Activated T-cell treated with anti-CD3 and anti-CD28 coated beads for 4 hours (primary cell): ENCODE measurements at regions not wholly inside any gene's neighbourhood (a gene's known extent, or its start where the extent isn't known, plus 50 kb on each side); places are given as distances from the start of the nearest gene placed in this dataset.

Experiments
- DNase-seq: peaks from one replicate; pipeline ENCODE4 v3.0.0-alpha.2; 2020

- no peak for DNase-seq
Measured at GRCh38 chr3:153680526-153680925, 440.7 kb upstream of the ARHGEF26 start.

GRCh38 chr3:153681057-153681456 lies 440.1 kb upstream of the ARHGEF26 start:
- DNase-seq = no peak

GRCh38 chr3:153688301-153689120 lies 432.7 kb upstream of the ARHGEF26 start:
- no peak for DNase-seq

GRCh38 chr3:153693207-153693606 lies 428.0 kb upstream of the ARHGEF26 start:
- DNase-seq = no peak

GRCh38 chr3:153702106-153702505 lies 419.1 kb upstream of the ARHGEF26 start:
- no peak for DNase-seq

DNA sequence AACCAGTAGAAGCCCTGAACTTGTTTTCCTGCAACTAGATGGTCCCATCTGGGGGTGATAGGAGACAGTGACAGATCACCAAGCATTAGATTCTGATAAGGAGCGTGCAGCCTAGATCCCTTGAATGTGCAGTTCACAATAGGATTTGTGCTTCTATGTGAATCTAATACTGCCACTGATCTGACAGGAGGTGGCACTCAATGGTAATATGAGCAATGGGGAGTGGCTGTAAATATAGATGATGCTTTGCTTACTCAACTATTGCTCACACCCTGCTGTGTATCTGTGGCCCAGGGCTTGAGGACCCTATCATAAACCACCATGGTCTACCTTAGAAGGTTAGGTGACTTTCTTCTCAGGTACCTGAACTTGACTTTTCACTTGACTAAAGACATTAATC lies 417.1 kb upstream of the ARHGEF26 start:
- no peak for DNase-seq

- DNase-seq = no peak
Measured at GRCh38 chr3:153706706-153707105, 414.5 kb upstream of the ARHGEF26 start.

GRCh38 chr3:153714016-153714415 lies 407.2 kb upstream of the ARHGEF26 start:
- DNase-seq = no peak

DNA sequence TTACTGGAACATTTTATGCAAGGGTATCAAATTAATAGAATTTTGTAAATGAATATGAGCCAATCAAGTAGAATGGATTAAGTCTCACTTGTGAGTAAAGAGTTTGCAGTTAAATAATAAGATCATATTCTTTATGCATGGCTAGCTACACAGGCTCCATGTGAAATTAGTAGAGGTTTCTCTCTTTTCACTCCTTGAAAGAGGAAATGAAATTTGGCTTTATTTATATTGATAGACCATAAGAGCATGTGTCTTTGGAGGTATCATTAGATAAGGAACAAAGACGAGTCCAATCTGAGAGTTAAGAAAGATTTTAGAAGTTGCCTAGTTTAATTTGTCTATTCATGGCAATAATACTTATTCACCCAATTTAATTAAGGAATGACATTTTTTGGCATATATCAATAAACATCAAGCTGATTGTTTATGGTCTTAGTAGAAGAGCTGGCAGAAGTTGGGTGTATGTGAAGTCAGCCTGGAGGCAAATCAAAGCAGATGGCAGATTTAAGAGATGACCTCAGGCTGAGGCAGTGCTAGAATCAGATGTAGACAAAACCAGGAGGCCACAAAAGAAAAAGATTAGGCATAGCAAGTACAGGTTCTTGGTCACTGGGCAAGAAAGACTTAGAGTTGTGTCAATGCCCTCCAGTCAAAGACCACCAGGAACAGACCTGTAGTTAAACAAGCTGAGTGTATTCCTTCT lies 406.5 kb upstream of the ARHGEF26 start:
- DNase-seq = no peak

DNA sequence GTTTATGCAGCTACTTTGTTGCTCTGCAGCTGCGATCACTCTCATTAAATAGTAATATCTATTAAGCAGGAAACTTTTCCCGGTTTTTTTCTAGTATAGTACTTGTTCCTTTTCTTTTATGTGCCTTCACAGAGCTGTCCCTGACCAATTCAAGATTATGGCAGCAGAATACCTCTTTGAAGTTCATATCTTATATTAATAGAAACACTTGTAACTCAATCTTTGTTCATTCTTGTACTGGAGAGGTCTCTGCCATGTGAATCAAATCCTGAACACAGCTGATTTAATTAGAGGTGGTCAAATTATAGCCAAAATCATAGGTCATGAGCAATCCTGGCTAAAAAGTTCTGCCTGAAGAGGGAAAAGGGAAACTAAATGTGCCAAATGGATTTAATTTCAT lies 399.0 kb upstream of the ARHGEF26 start:
- no peak for DNase-seq

DNA sequence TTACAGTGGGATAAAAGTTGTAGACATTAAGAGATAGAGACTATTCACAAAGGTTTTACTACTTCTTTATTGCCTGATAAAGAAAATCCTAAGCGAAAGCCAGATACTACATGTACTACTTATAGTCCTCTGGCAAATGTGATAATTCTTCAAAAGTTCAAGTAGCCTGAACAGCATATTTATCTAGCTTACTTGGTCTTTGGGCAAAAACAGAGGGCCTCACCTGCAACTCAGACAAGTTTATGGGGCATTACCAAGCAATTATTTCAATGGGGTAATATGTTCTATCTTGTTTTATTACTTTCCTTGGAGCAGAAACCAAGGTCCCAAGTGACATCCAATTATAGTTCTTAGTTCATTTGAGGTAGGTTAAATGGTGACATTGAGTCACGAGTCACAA lies 390.1 kb upstream of the ARHGEF26 start:
- no peak for DNase-seq

- no peak for DNase-seq
Measured at GRCh38 chr3:153734777-153735551, 386.2 kb upstream of the ARHGEF26 start.

DNA sequence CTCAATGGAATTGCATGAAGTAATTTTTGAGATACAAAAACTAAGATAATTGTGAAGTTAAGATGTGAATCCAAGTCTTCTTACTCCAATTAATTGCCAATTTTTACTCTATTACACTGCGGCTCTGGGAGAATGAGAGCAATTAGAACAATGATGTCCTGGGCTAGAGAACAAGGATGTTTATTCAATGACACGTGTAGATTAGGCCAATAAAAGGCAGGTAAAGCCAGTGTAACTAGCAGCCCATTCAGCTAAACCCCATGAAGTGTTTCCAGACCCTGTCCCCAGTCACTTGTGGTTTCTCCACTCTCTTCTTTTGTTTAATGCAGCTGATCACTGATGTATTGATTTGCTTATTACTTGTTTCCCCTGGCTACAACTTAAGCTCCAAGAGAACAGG lies 381.1 kb upstream of the ARHGEF26 start:
- DNase-seq = no peak

DNA sequence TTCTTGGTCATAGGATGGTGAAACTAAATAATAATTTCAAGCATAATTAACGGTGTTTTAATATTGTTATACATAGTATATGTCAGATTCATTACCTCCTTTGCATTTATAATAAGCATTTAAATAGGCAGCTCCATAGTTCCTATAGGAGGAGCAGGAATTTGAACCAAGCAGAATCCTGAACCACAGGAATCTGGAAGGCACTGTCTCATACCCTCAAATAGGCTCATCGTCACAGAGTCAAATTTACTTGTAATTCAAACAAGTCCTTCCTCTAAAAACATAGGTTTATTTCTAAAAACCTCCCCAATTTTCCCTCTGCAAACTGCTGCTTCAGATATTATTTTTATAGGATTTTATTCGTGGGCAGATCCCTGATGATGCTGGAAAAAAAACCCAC lies 376.3 kb upstream of the ARHGEF26 start:
- no peak for DNase-seq

- DNase-seq = no peak
Measured at GRCh38 chr3:153746211-153746610, 375.0 kb upstream of the ARHGEF26 start.

DNA sequence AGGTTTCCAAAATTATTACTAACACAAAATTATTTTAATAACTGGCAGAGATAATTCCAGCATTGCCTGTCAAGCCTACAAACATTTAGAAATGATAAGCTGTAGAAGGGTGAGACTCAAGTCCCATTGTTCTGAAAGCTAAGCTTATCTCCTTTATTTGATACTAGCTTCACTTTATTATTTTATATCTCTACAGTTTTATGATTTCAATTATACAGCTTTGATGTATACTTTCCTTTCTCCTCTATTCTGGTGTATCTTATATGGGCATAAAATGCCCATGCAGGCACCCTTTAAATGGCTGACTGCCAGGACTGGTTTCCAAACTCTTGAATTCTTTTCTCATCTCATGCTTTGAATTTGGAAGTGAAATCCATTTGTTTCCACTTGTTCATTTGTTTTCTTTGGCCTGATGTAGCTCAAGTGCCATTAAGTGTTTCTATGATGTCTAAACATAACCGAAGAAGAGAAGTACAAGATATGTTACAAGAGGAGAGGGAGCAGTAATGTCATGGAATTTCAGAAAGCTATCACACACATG lies 372.1 kb upstream of the ARHGEF26 start:
- DNase-seq = no peak

DNA sequence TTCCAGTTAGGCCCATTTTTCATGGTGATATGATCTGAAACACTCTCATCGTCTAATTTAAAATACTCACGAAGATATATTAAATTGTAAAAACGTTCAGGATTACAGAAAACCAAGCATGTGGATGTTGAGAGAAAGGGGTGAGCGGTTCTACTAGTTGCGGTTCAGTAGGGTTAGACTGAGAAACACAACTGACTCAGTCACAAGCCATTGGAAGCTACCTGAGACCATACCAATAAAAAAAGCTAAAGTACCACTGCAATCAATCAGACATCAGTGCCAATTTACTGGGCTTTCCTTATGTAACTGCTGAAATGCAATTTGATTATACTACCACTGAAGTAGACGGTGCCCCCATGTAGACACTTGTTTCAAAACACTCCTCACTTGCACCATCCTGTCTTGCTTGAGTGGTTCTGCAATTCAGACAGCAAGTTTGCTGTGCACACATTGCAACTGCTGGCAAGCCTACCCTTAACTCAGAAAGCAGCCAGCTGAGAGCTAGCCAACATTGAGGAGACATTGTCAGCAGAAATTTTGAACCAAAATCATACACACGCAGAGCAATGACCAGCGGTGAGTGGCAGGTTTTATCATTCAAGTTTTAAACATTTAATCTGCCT lies 368.7 kb upstream of the ARHGEF26 start:
- no peak for DNase-seq

DNA sequence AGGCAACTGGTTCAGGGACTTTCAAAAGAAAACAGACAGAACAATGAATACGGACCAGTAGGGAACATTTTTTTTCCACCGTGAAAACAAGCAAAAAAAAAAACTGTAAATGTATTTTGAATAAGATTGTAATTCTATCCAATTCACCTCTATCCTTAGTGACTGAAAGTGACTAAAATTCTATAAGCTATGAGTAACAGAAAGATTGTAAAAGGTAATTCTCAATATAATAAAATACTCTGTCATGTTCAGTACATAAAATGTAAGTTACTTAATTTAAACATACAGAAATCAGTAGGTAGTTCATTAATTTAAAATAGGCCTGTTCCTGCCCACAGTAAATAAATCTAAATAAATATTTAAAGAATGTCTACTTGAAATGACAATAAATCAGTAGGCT lies 368.2 kb upstream of the ARHGEF26 start:
- DNase-seq = no peak

DNA sequence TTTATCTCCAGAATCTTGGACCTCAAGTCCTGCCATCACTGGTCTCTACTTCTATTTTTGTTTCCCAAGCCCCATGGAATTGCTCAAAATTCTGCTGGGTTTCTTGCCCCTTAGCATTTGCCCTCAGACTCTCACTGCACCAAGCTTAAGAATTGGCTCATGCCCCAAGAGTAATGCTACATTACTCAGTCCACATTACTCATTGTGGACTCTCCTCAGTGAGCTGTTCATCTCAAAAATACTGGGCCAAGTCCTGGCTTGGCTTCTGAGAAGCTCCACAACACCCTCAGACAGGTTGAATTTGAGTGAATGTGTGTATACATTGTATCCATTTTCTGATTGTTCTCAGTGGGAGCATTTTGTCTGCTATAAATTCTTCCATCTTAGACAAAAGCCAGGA lies 364.4 kb upstream of the ARHGEF26 start:
- DNase-seq = no peak

DNA sequence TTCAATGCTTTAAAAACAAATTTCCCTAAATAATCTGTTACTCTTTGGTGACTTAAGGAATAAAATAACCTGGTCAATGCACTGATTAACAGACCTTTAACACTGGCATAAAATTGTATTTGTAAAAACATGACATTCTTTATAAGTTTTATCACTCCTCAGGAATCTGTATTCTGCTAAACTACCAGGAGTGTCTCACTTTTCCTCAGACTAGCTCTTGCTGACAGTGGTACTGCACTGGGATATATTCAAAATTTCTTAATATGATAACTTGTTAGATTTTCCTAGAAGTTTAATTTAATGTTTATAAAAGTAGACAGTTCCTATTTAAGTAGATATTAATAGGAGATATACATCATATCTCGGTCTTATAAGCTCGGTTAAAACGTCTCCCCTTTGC lies 363.4 kb upstream of the ARHGEF26 start:
- DNase-seq = no peak

GRCh38 chr3:153760948-153761347 lies 360.2 kb upstream of the ARHGEF26 start:
- DNase-seq = no peak

GRCh38 chr3:153762411-153763235 lies 358.6 kb upstream of the ARHGEF26 start:
- no peak for DNase-seq
